Forelimb muscle (tissue), 1 donor: ENCODE measurements at regions not wholly inside any gene's neighbourhood (a gene's known extent, or its start where the extent isn't known, plus 50 kb on each side); places are given as distances from the start of the nearest gene placed in this dataset.
"Not testable (repeated sequence)": the region's sequence is repeated elsewhere in the genome, so short reads cannot be mapped to it uniquely, and the experiment has no call there.

Experiments used
- DNase-seq: peaks from one replicate; pipeline ENCODE4 v3.0.0-alpha.2; 2013; ENCODE audit warnings: low read depth

DNA sequence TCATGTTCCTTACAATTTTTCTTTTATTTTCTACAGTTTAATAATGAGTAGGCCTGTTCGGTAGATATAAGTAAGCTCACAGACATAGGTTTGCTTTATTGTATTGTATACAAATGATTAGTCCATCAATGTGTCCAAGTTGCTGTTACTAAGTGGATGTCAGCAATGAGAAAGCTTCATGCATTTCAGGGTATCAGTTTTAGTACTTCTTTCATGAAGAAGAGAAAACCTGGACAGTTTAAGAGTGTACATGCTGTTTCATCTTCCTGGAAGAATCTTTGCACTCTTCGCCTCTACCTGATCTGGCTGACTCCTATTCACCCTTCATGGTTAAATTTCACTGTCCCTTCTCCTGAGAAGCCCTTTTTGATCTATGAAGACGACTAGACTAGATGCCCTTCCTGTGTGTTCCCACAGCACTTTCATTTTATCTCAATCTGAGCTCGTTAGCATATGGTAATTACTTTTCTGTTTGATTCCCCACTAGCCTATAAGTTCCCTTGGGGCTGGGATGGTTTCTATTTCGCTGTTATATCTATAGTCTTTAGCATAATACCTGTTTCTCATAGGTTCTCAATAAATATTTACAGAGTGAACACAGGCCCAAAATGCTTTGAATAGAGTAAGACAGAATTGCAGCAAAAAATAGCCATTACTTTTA is 70.7 kb downstream of the CETN3 start:
- DNase-seq = no peak

DNA sequence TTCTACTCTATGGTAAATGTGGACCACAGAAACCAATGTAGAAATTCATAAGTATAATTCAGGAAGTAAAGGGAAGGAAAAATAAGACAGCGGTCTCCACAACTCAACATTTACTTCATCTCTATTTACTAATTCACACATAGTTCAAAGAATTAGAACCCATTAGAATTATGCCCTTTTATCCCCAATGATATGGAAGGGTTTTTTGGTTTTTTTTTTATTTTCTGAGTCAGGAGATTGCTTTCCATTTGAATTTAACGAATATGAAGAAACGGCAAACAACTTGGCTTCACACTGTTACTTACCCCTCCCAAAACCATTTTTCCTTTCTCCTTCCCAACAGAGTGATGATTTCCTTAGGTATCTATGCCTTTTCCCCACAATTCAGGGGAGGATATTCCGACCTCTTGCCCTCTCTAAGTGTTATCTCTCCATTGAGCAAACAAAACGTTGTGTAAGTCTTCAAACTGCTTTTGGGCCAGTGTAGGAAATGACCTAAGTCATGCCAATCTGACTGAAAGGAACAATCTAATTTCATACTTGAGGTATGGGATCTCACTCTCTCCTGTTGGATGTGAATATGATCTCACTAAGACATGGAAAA is 72.0 kb downstream of the CETN3 start:
- no peak for DNase-seq

- DNase-seq = no peak
These were observed 72.8 kb downstream of the CETN3 start for GRCh38 chr5:90336752-90337151.

DNA sequence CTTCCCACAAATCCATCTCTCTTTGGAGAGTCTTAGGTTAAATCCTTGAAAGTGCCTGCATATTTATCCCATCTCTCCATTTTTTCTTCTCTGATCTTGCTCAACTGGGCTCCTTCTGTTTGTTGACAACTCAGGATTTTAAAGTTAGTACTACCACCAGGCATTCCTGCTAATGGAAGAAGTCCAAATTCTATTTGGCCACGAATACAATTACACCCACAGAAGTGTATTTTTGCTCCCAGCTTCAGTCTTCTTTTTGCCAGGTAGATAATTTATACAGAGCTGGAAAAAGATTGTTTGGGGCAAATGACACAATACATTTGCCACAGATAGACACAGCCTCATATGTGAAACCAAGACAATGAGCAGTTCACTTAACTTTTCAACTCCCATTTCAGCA is 74.8 kb downstream of the CETN3 start:
- DNase-seq = no peak

GRCh38 chr5:90329911-90330310 is 79.6 kb downstream of the CETN3 start:
- no peak for DNase-seq

- DNase-seq = no peak
These were observed 82.6 kb downstream of the CETN3 start for GRCh38 chr5:90326995-90327394.

- no peak for DNase-seq
These were observed 84.5 kb downstream of the CETN3 start for GRCh38 chr5:90325093-90325492.

DNA sequence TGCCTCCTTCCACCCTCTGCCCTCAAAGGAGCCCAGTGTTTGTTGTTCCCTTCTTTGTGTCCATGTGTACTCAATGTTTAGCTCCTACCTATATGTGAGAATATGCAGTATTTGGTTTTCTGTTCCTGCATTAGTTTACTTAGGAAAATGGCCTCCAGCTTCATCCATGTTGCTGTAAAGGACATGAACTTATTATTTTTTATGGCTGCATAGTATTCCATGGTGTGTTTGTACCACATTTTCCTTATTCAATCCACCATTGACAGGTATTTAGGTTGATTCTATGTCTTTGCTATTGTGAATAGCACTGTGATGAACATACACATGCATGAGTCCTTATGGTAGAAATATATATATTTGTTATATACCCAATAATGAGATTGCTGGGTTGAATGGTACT is 89.2 kb downstream of the CETN3 start:
- not testable (repeated sequence) for DNase-seq

- no peak for DNase-seq
These were observed 97.5 kb downstream of the CETN3 start for GRCh38 chr5:90312027-90312426.

DNA sequence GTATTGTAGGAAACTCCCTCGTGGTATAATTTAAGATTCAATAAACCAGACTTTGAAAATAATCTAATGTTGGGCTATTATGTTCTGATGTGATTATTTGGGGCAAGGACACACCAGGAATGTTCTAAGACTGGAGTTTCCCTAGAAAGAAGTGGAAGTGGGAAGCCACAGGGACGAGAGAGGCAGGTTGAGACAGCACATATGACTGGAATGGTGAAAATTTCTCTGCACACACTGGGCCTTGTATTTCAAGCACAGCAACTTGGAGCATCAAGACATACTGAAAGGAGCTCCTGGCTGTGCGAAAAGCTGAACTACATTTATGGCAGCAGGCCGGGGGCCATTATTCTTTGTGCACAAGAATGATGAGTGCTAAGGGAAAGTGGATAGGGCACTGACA is 98.2 kb downstream of the CETN3 start:
- no peak for DNase-seq

- DNase-seq = no peak
These were observed 100.6 kb downstream of the CETN3 start for GRCh38 chr5:90308787-90309585.

- DNase-seq = no peak
These were observed 101.8 kb downstream of the CETN3 start for GRCh38 chr5:90307782-90308181.

- DNase-seq = no peak
These were observed 102.2 kb downstream of the CETN3 start for GRCh38 chr5:90307322-90307721.

GRCh38 chr5:90306613-90307012 is 102.9 kb downstream of the CETN3 start:
- no peak for DNase-seq

DNA sequence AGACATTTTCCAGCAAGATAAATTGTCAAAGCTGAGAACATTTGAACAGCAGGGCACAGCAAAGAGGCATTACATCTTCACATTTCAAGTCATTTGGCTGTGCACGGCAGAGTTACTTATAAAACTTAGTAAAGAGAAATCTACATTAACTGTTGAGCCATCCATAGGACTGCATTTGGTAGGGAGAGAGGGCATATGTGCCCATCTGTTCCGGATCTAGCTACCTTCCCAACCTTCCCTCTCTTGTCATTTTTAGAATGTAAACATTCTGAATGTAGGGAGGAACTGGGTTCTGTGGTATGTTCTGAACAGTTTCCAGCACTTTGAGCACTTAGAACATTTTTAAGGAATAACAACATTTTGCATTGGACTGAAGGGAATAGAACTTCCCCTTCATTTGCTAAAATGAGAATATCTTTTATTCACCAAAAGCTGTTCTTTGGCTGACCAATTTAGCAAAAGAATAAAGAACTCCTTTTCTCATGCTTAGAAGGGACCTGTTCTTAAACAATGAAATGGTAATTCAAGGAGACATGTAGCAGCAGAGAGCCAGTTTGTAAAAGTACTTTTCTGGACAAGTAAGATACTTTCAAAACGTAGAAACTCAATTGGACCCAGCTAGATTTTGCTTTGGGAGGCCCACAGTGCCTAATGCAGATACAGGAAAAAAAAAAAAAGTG is 104.4 kb downstream of the CETN3 start:
- no peak for DNase-seq

GRCh38 chr5:90301248-90301647 is 108.3 kb downstream of the CETN3 start:
- DNase-seq = no peak

GRCh38 chr5:90297045-90297764 is 112.4 kb downstream of the CETN3 start:
- no peak for DNase-seq

DNA sequence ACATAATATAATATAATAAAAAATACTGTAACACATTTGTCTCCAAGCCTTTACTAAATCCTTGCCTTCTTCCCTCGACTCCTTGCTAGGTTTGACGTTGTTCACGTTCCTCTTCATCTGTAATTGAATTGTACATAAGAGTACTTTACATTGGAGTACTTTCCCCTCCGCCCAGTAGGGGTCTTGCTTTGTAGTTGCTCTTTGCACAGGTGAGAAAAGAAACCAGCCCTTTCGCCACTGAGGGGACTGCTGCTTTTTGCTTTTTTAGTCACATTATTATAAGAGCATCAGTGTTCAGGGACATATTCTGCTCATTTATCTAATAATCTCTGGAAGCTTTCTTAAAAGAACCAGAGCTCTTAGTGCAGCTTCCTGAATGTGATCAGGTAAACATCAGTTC is 115.0 kb downstream of the CETN3 start:
- DNase-seq = no peak

DNA sequence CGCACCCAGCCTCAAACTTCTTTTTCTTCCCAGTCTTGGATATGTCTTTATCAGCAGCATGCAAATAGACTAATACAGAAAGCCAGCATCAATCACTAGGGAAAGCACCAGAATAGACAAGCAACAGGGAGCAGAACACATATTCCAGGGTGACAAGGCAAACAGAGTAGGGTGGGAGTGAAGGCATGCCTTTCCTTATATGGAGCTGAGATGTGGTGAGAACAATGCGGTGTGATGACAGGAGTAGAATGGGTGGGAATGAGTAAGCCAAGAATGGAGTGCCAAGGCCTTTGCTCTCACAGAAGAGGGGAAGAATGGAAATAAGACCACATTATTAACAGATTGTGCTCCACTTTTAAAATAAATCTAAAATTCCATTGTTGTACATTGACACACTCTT is 115.6 kb downstream of the CETN3 start:
- no peak for DNase-seq

DNA sequence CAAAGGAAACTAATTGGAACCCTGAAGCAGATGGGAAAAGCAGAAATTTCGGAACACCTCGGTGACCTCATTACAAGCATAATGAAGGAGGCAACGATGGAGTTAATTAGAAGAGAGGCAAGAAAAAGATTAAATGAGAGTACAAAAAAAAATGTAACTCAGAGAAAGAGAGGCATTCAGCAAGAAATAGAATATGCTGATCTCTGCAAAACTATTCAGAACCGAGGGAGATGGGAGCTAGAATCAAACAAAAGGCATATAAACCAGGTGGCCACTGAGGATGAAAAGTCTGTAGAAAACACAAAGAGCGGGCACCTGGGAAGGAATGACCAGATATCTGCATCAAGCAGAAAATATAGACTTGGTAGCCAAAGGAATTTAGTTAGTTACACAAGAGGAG is 118.9 kb downstream of the CETN3 start:
- DNase-seq = no peak

GRCh38 chr5:90289837-90290236 is 119.7 kb downstream of the CETN3 start:
- DNase-seq = no peak

DNA sequence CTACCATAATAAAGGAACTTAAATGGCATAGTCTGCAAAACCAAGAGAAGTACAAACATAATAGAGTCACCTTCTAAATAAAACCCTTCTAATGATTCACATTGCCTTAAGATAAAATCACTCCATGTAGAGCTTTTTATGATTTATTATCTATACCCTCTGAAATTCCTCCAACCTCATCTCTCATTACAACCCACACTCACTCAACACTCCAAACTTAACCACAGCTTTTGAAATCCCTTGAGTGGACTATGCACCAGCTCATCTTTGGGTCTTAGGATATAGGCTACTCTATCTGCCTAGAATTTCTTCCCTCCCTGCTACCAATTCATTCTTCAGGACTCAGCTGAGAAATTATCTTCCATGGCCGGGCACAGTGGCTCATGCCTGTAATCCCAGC is 122.5 kb downstream of the CETN3 start:
- no peak for DNase-seq
